ENCODE measurements at regions not wholly inside any gene's neighbourhood (a gene's known extent, or its start where the extent isn't known, plus 50 kb on each side); places are given as distances from the start of the nearest gene placed in this dataset.

- no peak for TF ChIP-seq CTCF (conservative IDR thresholded peaks at IDR 0.05 in 1 of 2, IDR thresholded peaks at IDR 0.05 in 1 of 2; ENCODE audit: low read depth in 1 of 2, low read length in 2 of 2)
- no peak for TF ChIP-seq EZH2 (IDR thresholded peaks at IDR 0.05; ENCODE audit: low read length, missing control alignments)
Observed at GRCh38 chrY:15583111-15583510, 1058.8 kb downstream of the NLGN4Y start.
